NCI-H187 (cell line): ENCODE measurements at regions not wholly inside any gene's neighbourhood (a gene's known extent, or its start where the extent isn't known, plus 50 kb on each side); places are given as distances from the start of the nearest gene placed in this dataset.

Experiments
- DNase-seq, 2 experiments: peaks; one replicate each; lab custom pipeline; 2025; lab: John Stamatoyannopoulos, UW

- DNase-seq = no peak
Observed at GRCh38 chr21:32216293-32216692, 62.6 kb downstream of the MIS18A start.

GRCh38 chr21:32215306-32215685, 63.6 kb downstream of the MIS18A start:
- no peak for DNase-seq

- DNase-seq = no peak
Observed at GRCh38 chr21:32214654-32215305, 64.1 kb downstream of the MIS18A start.

- DNase-seq = no peak
Observed at GRCh38 chr21:32212116-32212515, 66.7 kb downstream of the MIS18A start.

- DNase-seq = no peak
Observed at GRCh38 chr21:32211306-32211705, 67.5 kb downstream of the MIS18A start.

- DNase-seq = no peak
Observed at GRCh38 chr21:32209580-32209979, 69.3 kb downstream of the MIS18A start.

GRCh38 chr21:32207406-32207716, 71.5 kb downstream of the MIS18A start:
- no peak for DNase-seq

- DNase-seq = no peak
Observed at GRCh38 chr21:32206631-32207405, 72.0 kb downstream of the MIS18A start.

- DNase-seq = no peak
Observed at GRCh38 chr21:32203877-32204480, 74.9 kb downstream of the MIS18A start.

GRCh38 chr21:32200029-32200428, 78.8 kb downstream of the MIS18A start:
- DNase-seq = no peak

GRCh38 chr21:32198384-32198783, 80.5 kb downstream of the MIS18A start:
- no peak for DNase-seq

GRCh38 chr21:32197896-32198295, 81.0 kb downstream of the MIS18A start:
- no peak for DNase-seq

- no peak for DNase-seq
Observed at GRCh38 chr21:32196001-32196400, 82.8 kb downstream of the MIS18A start.

GRCh38 chr21:32193098-32193465, 85.8 kb downstream of the MIS18A start:
- no peak for DNase-seq

- DNase-seq = no peak
Observed at GRCh38 chr21:32192291-32193097, 86.4 kb downstream of the MIS18A start.

- no peak for DNase-seq
Observed at GRCh38 chr21:32190493-32191144, 88.2 kb downstream of the MIS18A start.

- no peak for DNase-seq
Observed at GRCh38 chr21:32189688-32190483, 89.0 kb downstream of the MIS18A start.

GRCh38 chr21:32186804-32187203, 92.0 kb downstream of the MIS18A start:
- DNase-seq = no peak

GRCh38 chr21:32185726-32186125, 93.1 kb downstream of the MIS18A start:
- DNase-seq = no peak

- DNase-seq = no peak
Observed at GRCh38 chr21:32185103-32185502, 93.7 kb downstream of the MIS18A start.

GRCh38 chr21:32184485-32184884, 94.4 kb downstream of the MIS18A start:
- DNase-seq = no peak
